ENCODE measurements at regions not wholly inside any gene's neighbourhood (a gene's known extent, or its start where the extent isn't known, plus 50 kb on each side); places are given as distances from the start of the nearest gene placed in this dataset.
"Not testable (repeated sequence)": the region's sequence is repeated elsewhere in the genome, so short reads cannot be mapped to it uniquely, and the experiment has no call there.

GRCh38 chr2:84077496-84077895, 381.6 kb downstream of the SUCLG1 start:
- Histone ChIP-seq H3K36me3 (no peaks in the 10 kb centered on the region), H3K4me1 (no peaks in the 10 kb centered on the region), H3K27me3 (no peaks in the 10 kb centered on the region), H4K20me1 (no peaks in the 10 kb centered on the region), H3K27ac (no peak overlapping the region), H3K4me3 (no peak overlapping the region), H3K9me3 (replicated peaks in 1 of 11) (no peaks in the 10 kb centered on the region), H3K4me2 (no peak overlapping the region), H3K9ac (no peak overlapping the region)
- no peak for TF ChIP-seq Cebpa-rat (IDR thresholded peaks at IDR 0.05)

- no peaks in the 10 kb centered on the region for H4K20me1 ChIP-seq
- TF ChIP-seq Cebpa-rat (IDR thresholded peaks at IDR 0.05) = no peak
- H3K9me3 ChIP-seq (replicated peaks in 1 of 11) = no peaks in the 10 kb centered on the region
- H3K36me3 ChIP-seq = no peaks in the 10 kb centered on the region
- no peak overlapping the region for H3K9ac ChIP-seq
- H3K4me1 ChIP-seq = no peaks in the 10 kb centered on the region
- no peak overlapping the region for H3K4me3 ChIP-seq
- no peak overlapping the region for H3K27ac ChIP-seq
- H3K4me2 ChIP-seq = no peak overlapping the region
- H3K27me3 ChIP-seq = no peaks in the 10 kb centered on the region
Measured at GRCh38 chr2:84071050-84071449, 388.0 kb downstream of the SUCLG1 start.

GRCh38 chr2:84065857-84066256, 393.2 kb downstream of the SUCLG1 start:
- no peaks in the 10 kb centered on the region for H3K27me3 ChIP-seq
- H3K4me3 ChIP-seq = no peak overlapping the region
- H3K9me3 ChIP-seq (replicated peaks in 1 of 11) = no peaks in the 10 kb centered on the region
- TF ChIP-seq Cebpa-rat (IDR thresholded peaks at IDR 0.05) = no peak
- no peaks in the 10 kb centered on the region for H4K20me1 ChIP-seq
- H3K27ac ChIP-seq = no peak overlapping the region
- H3K4me2 ChIP-seq = no peak overlapping the region
- no peaks in the 10 kb centered on the region for H3K36me3 ChIP-seq
- H3K9ac ChIP-seq = no peak overlapping the region
- no peaks in the 10 kb centered on the region for H3K4me1 ChIP-seq

GRCh38 chr2:84057917-84058560, 401.0 kb downstream of the SUCLG1 start:
- no peaks in the 10 kb centered on the region for H3K4me1 ChIP-seq
- no peaks in the 10 kb centered on the region for H4K20me1 ChIP-seq
- H3K4me2 ChIP-seq = no peak overlapping the region
- no peaks in the 10 kb centered on the region for H3K9me3 ChIP-seq (replicated peaks in 1 of 11)
- no peak overlapping the region for H3K9ac ChIP-seq
- no peaks in the 10 kb centered on the region for H3K27me3 ChIP-seq
- H3K36me3 ChIP-seq = no peaks in the 10 kb centered on the region
- no peak overlapping the region for H3K4me3 ChIP-seq
- TF ChIP-seq Cebpa-rat (IDR thresholded peaks at IDR 0.05) = no peak
- H3K27ac ChIP-seq = no peak overlapping the region

GRCh38 chr2:84055816-84056215, 403.3 kb downstream of the SUCLG1 start:
- H3K27me3 ChIP-seq = no peaks in the 10 kb centered on the region
- H3K4me1 ChIP-seq = no peaks in the 10 kb centered on the region
- no peaks in the 10 kb centered on the region for H3K9me3 ChIP-seq (replicated peaks in 1 of 11)
- H3K9ac ChIP-seq = no peak overlapping the region
- no peak overlapping the region for H3K27ac ChIP-seq
- no peak overlapping the region for H3K4me2 ChIP-seq
- H3K36me3 ChIP-seq = no peaks in the 10 kb centered on the region
- H3K4me3 ChIP-seq = no peak overlapping the region
- no peak for TF ChIP-seq Cebpa-rat (IDR thresholded peaks at IDR 0.05)
- no peaks in the 10 kb centered on the region for H4K20me1 ChIP-seq

GRCh38 chr2:84054577-84054976, 404.5 kb downstream of the SUCLG1 start:
- not testable (repeated sequence) for H3K27me3 ChIP-seq; H3K4me2 ChIP-seq; H3K36me3 ChIP-seq; H3K27ac ChIP-seq; H3K4me3 ChIP-seq; H4K20me1 ChIP-seq; H3K9ac ChIP-seq; H3K9me3 ChIP-seq (replicated peaks in 1 of 11); H3K4me1 ChIP-seq

- Histone ChIP-seq H3K4me3 (no peak overlapping the region), H3K9ac (no peak overlapping the region), H3K9me3 (replicated peaks in 1 of 11) (no peaks in the 10 kb centered on the region), H3K36me3 (no peaks in the 10 kb centered on the region), H4K20me1 (no peaks in the 10 kb centered on the region), H3K27me3 (no peaks in the 10 kb centered on the region), H3K4me2 (no peak overlapping the region), H3K4me1 (no peaks in the 10 kb centered on the region), H3K27ac (no peak overlapping the region)
- no peak for TF ChIP-seq Cebpa-rat (IDR thresholded peaks at IDR 0.05)
Measured at GRCh38 chr2:84052913-84053312, 406.2 kb downstream of the SUCLG1 start.

- H3K9ac ChIP-seq = no peak overlapping the region
- no peaks in the 10 kb centered on the region for H3K27me3 ChIP-seq
- H3K4me2 ChIP-seq = no peak overlapping the region
- H3K9me3 ChIP-seq (replicated peaks in 1 of 11) = no peaks in the 10 kb centered on the region
- no peak overlapping the region for H3K27ac ChIP-seq
- no peaks in the 10 kb centered on the region for H3K36me3 ChIP-seq
- no peak for TF ChIP-seq Cebpa-rat (IDR thresholded peaks at IDR 0.05)
- H3K4me1 ChIP-seq = no peaks in the 10 kb centered on the region
- no peak overlapping the region for H3K4me3 ChIP-seq
- H4K20me1 ChIP-seq = no peaks in the 10 kb centered on the region
Measured at GRCh38 chr2:84052043-84052442, 407.0 kb downstream of the SUCLG1 start.

GRCh38 chr2:84048964-84049363, 410.1 kb downstream of the SUCLG1 start:
- H3K27ac ChIP-seq = no peak overlapping the region
- no peaks in the 10 kb centered on the region for H3K9me3 ChIP-seq (replicated peaks in 1 of 11)
- H3K4me2 ChIP-seq = no peak overlapping the region
- H3K27me3 ChIP-seq = no peaks in the 10 kb centered on the region
- no peaks in the 10 kb centered on the region for H3K4me1 ChIP-seq
- no peak for TF ChIP-seq Cebpa-rat (IDR thresholded peaks at IDR 0.05)
- H4K20me1 ChIP-seq = no peaks in the 10 kb centered on the region
- H3K9ac ChIP-seq = no peak overlapping the region
- no peak overlapping the region for H3K4me3 ChIP-seq
- H3K36me3 ChIP-seq = no peaks in the 10 kb centered on the region

GRCh38 chr2:84041506-84041905, 417.6 kb downstream of the SUCLG1 start:
- Histone ChIP-seq H3K27me3 (no peaks in the 10 kb centered on the region), H4K20me1 (no peaks in the 10 kb centered on the region), H3K4me1 (no peaks in the 10 kb centered on the region), H3K4me3 (no peak overlapping the region), H3K9ac (no peak overlapping the region), H3K27ac (no peak overlapping the region), H3K4me2 (no peak overlapping the region), H3K36me3 (no peaks in the 10 kb centered on the region), H3K9me3 (replicated peaks in 1 of 11) (no peaks in the 10 kb centered on the region)
- TF ChIP-seq Cebpa-rat (IDR thresholded peaks at IDR 0.05) = no peak
